PC-9 (cell line): ENCODE measurements at regions not wholly inside any gene's neighbourhood (a gene's known extent, or its start where the extent isn't known, plus 50 kb on each side); places are given as distances from the start of the nearest gene placed in this dataset.

Experiments
- CTCF ChIP-seq: fragments of 200-600 bp; sonication (generic); conservative IDR thresholded peaks from 2 replicates; pipeline ENCODE4 v1.6.1; 2017; ENCODE audit warnings: mixed run types, antibody characterized with exemption, mild to moderate bottlenecking, moderate library complexity
- EZH2 ChIP-seq: fragments of 200-600 bp; sonication (generic); IDR thresholded peaks from 2 replicates; pipeline ENCODE4 v1.8.0; 2017; ENCODE audit warnings: antibody characterized with exemption, low read depth

- TF ChIP-seq CTCF (peak; percentile 36; the same call in 1 of the 2 replicates), EZH2 (no peak)
Measured at GRCh38 chr6:9851541-9852380, 563.1 kb downstream of the TFAP2A start.
